ENCODE measurements at regions not wholly inside any gene's neighbourhood (a gene's known extent, or its start where the extent isn't known, plus 50 kb on each side); places are given as distances from the start of the nearest gene placed in this dataset.

DNA sequence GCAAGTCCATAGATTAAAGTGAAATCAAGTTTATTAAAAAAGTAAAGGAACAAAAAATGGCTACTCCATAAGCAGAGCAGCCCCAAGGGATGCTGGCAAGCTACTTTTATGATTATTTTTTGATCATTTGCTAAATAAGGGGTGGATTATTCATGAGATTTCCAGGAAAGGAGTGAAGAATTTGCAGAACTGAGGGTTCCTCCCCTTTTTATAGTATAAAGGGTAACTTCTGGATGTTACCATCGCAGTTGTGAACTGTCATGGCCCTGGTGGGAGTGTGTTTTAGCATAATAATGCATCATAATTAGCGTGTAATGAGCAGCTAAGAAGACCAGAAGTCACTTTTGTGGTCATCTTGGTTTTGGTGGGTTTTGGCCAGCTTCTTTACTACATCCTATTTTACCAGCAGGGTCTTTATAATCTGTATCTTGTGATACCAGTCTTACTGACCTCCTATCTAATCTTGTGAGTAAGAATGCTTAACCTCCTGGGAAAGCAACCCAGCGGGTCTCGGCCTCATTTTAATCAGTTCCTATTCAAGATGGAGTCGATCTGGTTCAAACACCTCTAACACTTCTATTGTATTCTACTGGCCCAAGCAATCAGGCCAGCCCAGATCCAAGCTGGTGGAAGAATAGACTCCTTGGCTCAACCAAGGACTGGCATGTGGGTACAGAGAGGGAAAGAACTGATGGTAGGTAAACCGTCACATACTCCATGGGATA is 87.9 kb upstream of the NPSR1 start:
- H3K27ac ChIP-seq (ENCODE audit: insufficient read depth, low read length): no peak overlapping the region
- H3K4me3 ChIP-seq (ENCODE audit: insufficient read depth, low read depth, low read length): no peak overlapping the region
- no peak overlapping the region for H3K14ac ChIP-seq (replicated peaks; ENCODE audit: low read depth, low read length)
- H4K5ac ChIP-seq (ENCODE audit: low read depth, low read length): no peak overlapping the region
- H2BK20ac ChIP-seq (ENCODE audit: low read depth, low read length): no peak overlapping the region
- intact Hi-C loops (cut with micrococcal nuclease) (no loop called here), dilution Hi-C loops (cut with HindIII; ENCODE audit: low sequenced_read_pairs, unreplicated experiment) (no loop called here), in situ Hi-C loops (cut with MboI; ENCODE audit: low sequenced_read_pairs) (no loop called here)
- H4K91ac ChIP-seq (ENCODE audit: insufficient read depth, low read depth, low read length): no peak overlapping the region
- no peak overlapping the region for H2BK15ac ChIP-seq (ENCODE audit: low read depth, low read length)
- no peaks in the 10 kb centered on the region for H3K9me1 ChIP-seq (ENCODE audit: insufficient read depth, low read length)
- ATAC-seq (ENCODE audit: low read depth): no peak
- H4K8ac ChIP-seq (ENCODE audit: low read depth in 2 of 2, low read length in 2 of 2): no peak overlapping the region
- H3K23ac ChIP-seq (ENCODE audit: low read depth, low read length): no peak overlapping the region
- no peaks in the 10 kb centered on the region for H3K4me1 ChIP-seq (ENCODE audit: control insufficient read depth, insufficient read depth, low read length)
- no peak overlapping the region for H2AK5ac ChIP-seq (ENCODE audit: low read depth, low read length)
- no peak overlapping the region for H2AFZ ChIP-seq (replicated peaks; ENCODE audit: low read length, poor library complexity)
- H3K9ac ChIP-seq (ENCODE audit: low read depth, low read length): no peak overlapping the region
- no peaks in the 10 kb centered on the region for H4K20me1 ChIP-seq (ENCODE audit: insufficient read depth, low read length)
- no peak overlapping the region for H2BK120ac ChIP-seq (ENCODE audit: low read depth, low read length)
- H3K79me1 ChIP-seq (ENCODE audit: low read depth in 1 of 2, low read length in 2 of 2): no peaks in the 10 kb centered on the region
- H3K9me3 ChIP-seq (ENCODE audit: control insufficient read depth, insufficient read depth, low read length): peaks cover 3% of the 10 kb centered on the region; the same call in 1 of the 2 replicates
- no CpG with 5 or more reads among the region's 6 CpGs for WGBS, 2 experiments (ENCODE audit: extremely low coverage in 2 of 2, insufficient read length in 1 of 2)
- no peaks in the 10 kb centered on the region for H3K36me3 ChIP-seq (ENCODE audit: control insufficient read depth, insufficient read depth, low read length)
- no TSS peak for BruUV-seq (replicated peaks)
- no peak overlapping the region for H2BK5ac ChIP-seq (ENCODE audit: low read depth, low read length, poor library complexity, severe bottlenecking)
- TF ChIP-seq MAZ (IDR thresholded peaks at IDR 0.05; ENCODE audit: borderline replicate concordance, low read depth, low read length): no peak
- TF ChIP-seq MXI1 (IDR thresholded peaks at IDR 0.05; ENCODE audit: borderline replicate concordance, low read depth, low read length): no peak
- TF ChIP-seq SMC3 (IDR thresholded peaks at IDR 0.05; ENCODE audit: low read depth, low read length): no peak
- TF ChIP-seq, protein P1, sequence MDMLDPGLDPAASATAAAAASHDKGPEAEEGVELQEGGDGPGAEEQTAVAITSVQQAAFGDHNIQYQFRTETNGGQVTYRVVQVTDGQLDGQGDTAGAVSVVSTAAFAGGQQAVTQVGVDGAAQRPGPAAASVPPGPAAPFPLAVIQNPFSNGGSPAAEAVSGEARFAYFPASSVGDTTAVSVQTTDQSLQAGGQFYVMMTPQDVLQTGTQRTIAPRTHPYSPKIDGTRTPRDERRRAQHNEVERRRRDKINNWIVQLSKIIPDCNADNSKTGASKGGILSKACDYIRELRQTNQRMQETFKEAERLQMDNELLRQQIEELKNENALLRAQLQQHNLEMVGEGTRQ (IDR thresholded peaks at IDR 0.05; ENCODE audit: low read depth, low read length): no peak
- TF ChIP-seq CHD1 (IDR thresholded peaks at IDR 0.05; ENCODE audit: low read depth, low read length): no peak
- H3K4ac ChIP-seq (ENCODE audit: low read depth, low read length): no peak overlapping the region
- no peak overlapping the region for H3K56ac ChIP-seq (ENCODE audit: extremely low read depth, insufficient read depth, low read length)
- ChIA-PET POLR2A (ENCODE audit: unreplicated experiment) (no interaction called here), CTCF (no interaction called here)
- no peak overlapping the region for H2AK9ac ChIP-seq (replicated peaks; ENCODE audit: low read depth, low read length, poor library complexity)
- H3K4me2 ChIP-seq (ENCODE audit: low read depth, low read length): no peak overlapping the region
- DNase-seq: no peak
- H3K18ac ChIP-seq (ENCODE audit: low read depth, low read length): no peak overlapping the region
- H3K27me3 ChIP-seq (ENCODE audit: control insufficient read depth, insufficient read depth, low read length): no peaks in the 10 kb centered on the region

Measured in IMR-90 (cell line).